GM23338 (cell line): ENCODE measurements at regions not wholly inside any gene's neighbourhood (a gene's known extent, or its start where the extent isn't known, plus 50 kb on each side); places are given as distances from the start of the nearest gene placed in this dataset.

Source experiments
- ATAC-seq: fragments of 200-7000 bp; cut with Tn5 transposase; 3 replicates; pipeline ENCODE4 v1.9.1; 2020
- DNase-seq: peaks from one replicate; pipeline ENCODE4 v3.0.0-alpha.2; 2015; ENCODE audit warnings: low spot score
- H2AFZ ChIP-seq: fragments of 200-600 bp; sonication (generic); 2 replicates; pipeline ENCODE4 v1.8.0; 2016; ENCODE audit warnings: antibody characterized with exemption, mild to moderate bottlenecking, moderate library complexity
- H3F3A ChIP-seq: fragments of 200-600 bp; sonication (generic); replicated peaks from 2 replicates; pipeline ENCODE4 v1.8.0; 2017; ENCODE audit warnings: antibody characterized with exemption, mixed run types, low read depth
- H3K27ac ChIP-seq: fragments of 200-600 bp; sonication (generic); 2 replicates; pipeline ENCODE4 v1.6.1; 2016; ENCODE audit warnings: low read depth
- H3K27me3 ChIP-seq: fragments of 200-600 bp; sonication (generic); 2 replicates; pipeline ENCODE4 v1.8.0; 2016; ENCODE audit warnings: mild to moderate bottlenecking, mixed run types, moderate library complexity; ENCODE audit not compliant: insufficient read depth
- H3K36me3 ChIP-seq: fragments of 200-600 bp; sonication (generic); 2 replicates; pipeline ENCODE4 v1.8.0; 2016; ENCODE audit warnings: mild to moderate bottlenecking; ENCODE audit not compliant: insufficient read depth
- H3K4me1 ChIP-seq: fragments of 200-600 bp; sonication (generic); 2 replicates; pipeline ENCODE4 v1.8.0; 2016; ENCODE audit warnings: mild to moderate bottlenecking, moderate library complexity; ENCODE audit not compliant: insufficient read depth
- H3K4me2 ChIP-seq: fragments of 200-600 bp; sonication (generic); 2 replicates; pipeline ENCODE4 v1.7.1; 2017; ENCODE audit warnings: mixed run types
- H3K4me3 ChIP-seq: fragments of 200-600 bp; sonication (generic); 2 replicates; pipeline ENCODE4 v1.6.1; 2016; ENCODE audit warnings: mixed run types
- H3K79me2 ChIP-seq: fragments of 200-600 bp; sonication (generic); replicated peaks from 2 replicates; pipeline ENCODE4 v1.8.0; 2017; ENCODE audit warnings: mild to moderate bottlenecking; ENCODE audit not compliant: insufficient read depth
- H3K9me2 ChIP-seq: fragments of 200-600 bp; sonication (generic); 2 replicates; pipeline ENCODE4 v1.8.0; 2017; ENCODE audit not compliant: insufficient read depth
- H4K20me1 ChIP-seq: fragments of 200-600 bp; sonication (generic); replicated peaks from 2 replicates; pipeline ENCODE4 v1.8.0; 2017; ENCODE audit warnings: mild to moderate bottlenecking; ENCODE audit not compliant: insufficient read depth
- H3K27ac Mint-ChIP-seq: 2 replicates; pipeline ENCODE4 v1.8.0; 2020; ENCODE audit warnings: inconsistent platforms, mild to moderate bottlenecking, moderate library complexity, mixed read lengths
- H3K27me3 Mint-ChIP-seq: 3 replicates; pipeline ENCODE4 v1.8.0; 2022; ENCODE audit warnings: low read depth, mild to moderate bottlenecking, moderate library complexity, mixed read lengths, inconsistent platforms; ENCODE audit not compliant: insufficient read depth, poor library complexity
- H3K36me3 Mint-ChIP-seq: 3 replicates; pipeline ENCODE4 v1.8.0; 2021; ENCODE audit warnings: low read depth, mild to moderate bottlenecking, inconsistent platforms, moderate library complexity, mixed read lengths
- H3K4me1 Mint-ChIP-seq: 3 replicates; pipeline ENCODE4 v1.8.0; 2020; ENCODE audit warnings: mild to moderate bottlenecking, inconsistent platforms, mixed read lengths
- H3K4me3 Mint-ChIP-seq: 3 replicates; pipeline ENCODE4 v1.8.0; 2021; ENCODE audit warnings: moderate library complexity, mild to moderate bottlenecking, inconsistent platforms, mixed read lengths
- H3K9me3 Mint-ChIP-seq: 3 replicates; pipeline ENCODE4 v1.8.0; 2020; ENCODE audit warnings: moderate library complexity, mild to moderate bottlenecking, inconsistent platforms, mixed read lengths
- EZH2 ChIP-seq: fragments of 200-600 bp; sonication (generic); IDR thresholded peaks from one replicate; pipeline ENCODE4 v1.8.0; 2017; ENCODE audit warnings: antibody characterized with exemption, mild to moderate bottlenecking, low read depth; ENCODE audit not compliant: unreplicated experiment
- EZH2phosphoT487 ChIP-seq: fragments of 200-600 bp; sonication (generic); IDR thresholded peaks from one replicate; pipeline ENCODE4 v1.8.1; 2018; ENCODE audit warnings: antibody characterized with exemption; ENCODE audit not compliant: unreplicated experiment
- JUNB ChIP-seq: IDR thresholded peaks from one replicate; pipeline ENCODE4 v1.6.1; 2016; ENCODE audit warnings: antibody characterized with exemption; ENCODE audit not compliant: unreplicated experiment
- NANOG ChIP-seq: IDR thresholded peaks from 2 replicates; pipeline ENCODE4 v1.6.1; 2016; ENCODE audit warnings: antibody characterized with exemption, borderline replicate concordance
- STAT1 ChIP-seq: IDR thresholded peaks from one replicate; pipeline ENCODE4 v1.6.1; 2016; ENCODE audit warnings: antibody characterized with exemption; ENCODE audit not compliant: unreplicated experiment
- ZNF114 ChIP-seq: fragments of 250-450 bp; sonication (Bioruptor Pico); IDR thresholded peaks from 2 replicates; pipeline ENCODE4 v1.5.0; 2020; ENCODE audit warnings: mild to moderate bottlenecking, moderate library complexity
- ZNF462 ChIP-seq: fragments of 250-450 bp; sonication (Bioruptor Pico); IDR thresholded peaks from 2 replicates; pipeline ENCODE4 v1.5.0; 2020; ENCODE audit warnings: mild to moderate bottlenecking, moderate library complexity
- TF ChIP-seq, protein P1 (sequence below): IDR thresholded peaks from 2 replicates; pipeline ENCODE4 v1.6.1; 2016; ENCODE audit warnings: antibody characterized with exemption

DNA sequence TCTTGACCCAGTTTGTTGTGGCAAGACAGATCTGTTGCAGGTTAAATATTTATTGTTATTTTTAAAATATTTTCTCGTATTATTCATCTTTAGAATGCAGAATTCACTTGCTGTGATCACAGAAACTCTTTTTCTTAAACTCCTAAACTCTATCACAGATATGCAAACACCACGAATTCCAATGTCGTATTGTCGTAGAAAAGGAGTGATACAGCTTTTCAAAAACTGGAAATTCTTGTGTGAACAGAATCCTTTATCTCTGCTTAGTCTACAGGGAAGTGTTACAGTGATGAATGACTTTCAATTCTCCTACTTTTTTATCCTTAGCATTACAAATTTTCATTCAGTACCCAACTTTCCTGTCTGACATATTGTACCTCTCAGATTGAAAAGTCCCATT is 1329.5 kb upstream of the B3GALT2 start:
- no peak overlapping the region for H3K27ac Mint-ChIP-seq
- no peaks in the 10 kb centered on the region for H3K36me3 ChIP-seq
- no peaks in the 10 kb centered on the region for H3K79me2 ChIP-seq
- H3K36me3 Mint-ChIP-seq = no peaks in the 10 kb centered on the region; the same call in 2 of the 3 replicates
- no peak overlapping the region for H3K27ac ChIP-seq
- H4K20me1 ChIP-seq = no peaks in the 10 kb centered on the region
- H3F3A ChIP-seq = no peaks in the 10 kb centered on the region
- no peaks in the 10 kb centered on the region for H3K9me2 ChIP-seq
- H3K27me3 ChIP-seq = no peaks in the 10 kb centered on the region
- peaks cover 10% of the 10 kb centered on the region for H3K9me3 Mint-ChIP-seq
- peaks cover 3% of the 10 kb centered on the region for H3K27me3 Mint-ChIP-seq
- H2AFZ ChIP-seq = no peak overlapping the region
- DNase-seq (no peak), ATAC-seq (no peak)
- 0 out of 3 replicates have a peak, but pooled peaks cover 2% of the 10 kb centered on the region for H3K4me1 Mint-ChIP-seq
- TF ChIP-seq EZH2phosphoT487 = no peak
- peaks cover 5% of the 10 kb centered on the region; the same call in 1 of the 2 replicates for H3K4me1 ChIP-seq
- H3K4me3 Mint-ChIP-seq = no peak overlapping the region
- no peak overlapping the region for H3K4me2 ChIP-seq
- H3K4me3 ChIP-seq = no peak overlapping the region

DNA sequence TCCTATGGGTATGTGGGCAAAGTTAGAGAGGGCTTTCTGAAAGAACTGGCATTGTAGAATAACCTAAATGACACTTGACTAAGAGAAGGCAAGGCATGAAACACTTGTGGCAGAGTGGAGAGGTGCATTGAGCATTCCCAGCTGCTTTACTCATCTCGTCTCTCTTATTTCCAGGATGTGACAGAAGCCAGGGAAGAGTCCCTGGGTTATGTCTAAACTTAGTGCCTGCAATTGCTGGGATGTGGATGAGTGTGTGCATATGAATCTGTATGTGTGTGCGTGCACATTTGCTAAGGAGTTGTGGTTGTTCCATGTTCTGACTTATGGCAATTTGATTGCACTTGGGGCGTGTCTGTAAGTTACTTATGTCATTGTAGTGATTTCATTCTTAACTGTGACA is 1326.5 kb upstream of the B3GALT2 start:
- Histone ChIP-seq H3K27me3 (no peaks in the 10 kb centered on the region), H3K4me1 (peaks cover 5% of the 10 kb centered on the region; the same call in 1 of the 2 replicates)
- DNase-seq = no peak

GRCh38 chr1:194512345-194512744 is 1325.9 kb upstream of the B3GALT2 start:
- Histone ChIP-seq H3K9me2 (no peaks in the 10 kb centered on the region), H4K20me1 (no peaks in the 10 kb centered on the region), H3K4me1 (peaks cover 5% of the 10 kb centered on the region; the same call in 1 of the 2 replicates), H3K27ac (no peak overlapping the region), H3F3A (no peaks in the 10 kb centered on the region), H3K79me2 (no peaks in the 10 kb centered on the region), H2AFZ (no peak overlapping the region), H3K4me3 (no peak overlapping the region), H3K36me3 (no peaks in the 10 kb centered on the region), H3K4me2 (no peak overlapping the region), H3K27me3 (no peaks in the 10 kb centered on the region)
- Mint-ChIP-seq H3K9me3 (peaks cover 30% of the 10 kb centered on the region), H3K4me3 (no peak overlapping the region), H3K4me1 (no peaks in the 10 kb centered on the region), H3K27ac (no peak overlapping the region), H3K27me3 (peaks cover 8% of the 10 kb centered on the region), H3K36me3 (peaks cover 4% of the 10 kb centered on the region; the same call in 2 of the 3 replicates)
- DNase-seq = no peak
- ATAC-seq = no peak
- no peak for TF ChIP-seq ZNF462 (CRISPR knock-in tag)
- TF ChIP-seq EZH2 = no peak
- no peak for TF ChIP-seq ZNF114 (CRISPR knock-in tag)
- TF ChIP-seq, protein P1, sequence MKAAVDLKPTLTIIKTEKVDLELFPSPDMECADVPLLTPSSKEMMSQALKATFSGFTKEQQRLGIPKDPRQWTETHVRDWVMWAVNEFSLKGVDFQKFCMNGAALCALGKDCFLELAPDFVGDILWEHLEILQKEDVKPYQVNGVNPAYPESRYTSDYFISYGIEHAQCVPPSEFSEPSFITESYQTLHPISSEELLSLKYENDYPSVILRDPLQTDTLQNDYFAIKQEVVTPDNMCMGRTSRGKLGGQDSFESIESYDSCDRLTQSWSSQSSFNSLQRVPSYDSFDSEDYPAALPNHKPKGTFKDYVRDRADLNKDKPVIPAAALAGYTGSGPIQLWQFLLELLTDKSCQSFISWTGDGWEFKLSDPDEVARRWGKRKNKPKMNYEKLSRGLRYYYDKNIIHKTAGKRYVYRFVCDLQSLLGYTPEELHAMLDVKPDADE = no peak
- no peak for TF ChIP-seq NANOG

More for the DNA sequence above, 1326.5 kb upstream of the B3GALT2 start:
- Mint-ChIP-seq H3K9me3 (peaks cover 30% of the 10 kb centered on the region), H3K27me3 (peaks cover 8% of the 10 kb centered on the region), H3K4me3 (no peak overlapping the region), H3K36me3 (peaks cover 4% of the 10 kb centered on the region; the same call in 2 of the 3 replicates), H3K4me1 (0 out of 3 replicates have a peak, but pooled peaks cover 2% of the 10 kb centered on the region), H3K27ac (no peak overlapping the region)
- TF ChIP-seq EZH2 (no peak), NANOG (no peak), STAT1 (no peak), JUNB (no peak)
- TF ChIP-seq, protein P1 = no peak
- Histone ChIP-seq H3K36me3 (no peaks in the 10 kb centered on the region), H3K4me2 (no peak overlapping the region), H3K4me3 (no peak overlapping the region), H3K27ac (no peak overlapping the region), H3K79me2 (no peaks in the 10 kb centered on the region), H2AFZ (no peak overlapping the region), H4K20me1 (no peaks in the 10 kb centered on the region), H3K9me2 (no peaks in the 10 kb centered on the region), H3F3A (no peaks in the 10 kb centered on the region)
- ATAC-seq = no peak
